Panc1 (cell line): ENCODE measurements at regions not wholly inside any gene's neighbourhood (a gene's known extent, or its start where the extent isn't known, plus 50 kb on each side); places are given as distances from the start of the nearest gene placed in this dataset.

Experiments used
- ATAC-seq: fragments of 200-7000 bp; cut with Tn5 transposase; 2 replicates; pipeline ENCODE4 v1.9.1; 2020; ENCODE audit warnings: mild to moderate bottlenecking, moderate library complexity
- BruUV-seq: library from RNA; stranded (reverse); fragments of 400-500 nt; replicated peaks from 2 replicates; lab custom pipeline; 2021; lab: Mats Ljungman, UMichigan
- CTCF ChIA-PET: fragments of 300-600 bp; sonication (Branson Sonifier 250); formaldehyde crosslinking; loops from one replicate; lab custom pipeline; 2022; ENCODE audit warnings: antibody characterized with exemption; lab: Charles Lee
- POLR2A ChIA-PET: fragments of 300-600 bp; sonication (Branson Sonifier 250); formaldehyde crosslinking; loops from one replicate; lab custom pipeline; 2022; ENCODE audit warnings: antibody characterized with exemption; lab: Charles Lee
- DNase-seq: peaks from one replicate; pipeline ENCODE4 v3.0.0-alpha.2; 2010; ENCODE audit warnings: low read depth, low spot score
- H3K27ac ChIP-seq: 2 replicates; pipeline ENCODE4 v1.5.1; 2011; ENCODE audit warnings: mild to moderate bottlenecking, low read length, inconsistent platforms
- H3K27me3 ChIP-seq: fragments of 200-500 bp; sonication (Bioruptor generic); 2 replicates; pipeline ENCODE4 v1.6.0; 2014; ENCODE audit warnings: low read length, inconsistent platforms; ENCODE audit not compliant: control insufficient read depth, insufficient read depth
- H3K36me3 ChIP-seq: fragments of 200-500 bp; sonication (Bioruptor generic); 2 replicates; pipeline ENCODE4 v1.5.1; 2014; ENCODE audit warnings: inconsistent platforms, mild to moderate bottlenecking, low read length, moderate library complexity; ENCODE audit not compliant: control insufficient read depth, insufficient read depth
- H3K4me1 ChIP-seq: 2 replicates; pipeline ENCODE4 v1.5.1; 2011; ENCODE audit warnings: inconsistent platforms, mild to moderate bottlenecking, low read length, moderate library complexity; ENCODE audit not compliant: control insufficient read depth, insufficient read depth
- H3K4me3 ChIP-seq, 2 experiments: 2 replicates each; pipeline ENCODE4 v1.5.1; 2011 to 2012; ENCODE audit warnings: low read depth in 2 of 2, low read length in 2 of 2, mild to moderate bottlenecking in 2 of 2, inconsistent platforms in 1 of 2, moderate library complexity in 1 of 2
- H3K9me3 ChIP-seq: fragments of 200-500 bp; sonication (Bioruptor generic); 2 replicates; pipeline ENCODE4 v1.5.1; 2014; ENCODE audit warnings: low read depth, mild to moderate bottlenecking, inconsistent platforms, low read length, moderate library complexity; ENCODE audit not compliant: control insufficient read depth, insufficient read depth
- POLR2AphosphoS5 ChIP-seq: IDR thresholded peaks from 2 replicates; pipeline ENCODE4 v1.6.1; 2012; ENCODE audit warnings: mild to moderate bottlenecking, low read depth, low read length, moderate library complexity
- SIN3A ChIP-seq: IDR thresholded peaks from 2 replicates; pipeline ENCODE4 v1.6.1; 2012; ENCODE audit warnings: low read depth, mild to moderate bottlenecking, low read length, moderate library complexity, borderline replicate concordance; ENCODE audit not compliant: insufficient read depth
- TCF7L2 ChIP-seq: IDR thresholded peaks from 2 replicates; pipeline ENCODE4 v1.6.1; 2011; ENCODE audit warnings: mild to moderate bottlenecking, low read depth, low read length, inconsistent platforms
- in situ Hi-C: cut with HindIII; loops from 2 replicates; pipeline ENCODE4 v1.10.0; 2016; ENCODE audit warnings: low sequenced_read_pairs, low pct_unique_long_range_greater_than_20kb
- intact Hi-C: fragments of 100-400 bp; cut with micrococcal nuclease; formaldehyde crosslinking; loops from one replicate; pipeline ENCODE4 v1.10.0; 2022; ENCODE audit not compliant: unreplicated experiment
- TF ChIP-seq, protein P1 (sequence below), 2 experiments: IDR thresholded peaks; 2 replicates each; pipeline ENCODE4 v1.6.1; 2011 to 2012; ENCODE audit warnings: low read depth in 2 of 2, control low read depth in 1 of 2, low read length in 1 of 2, mild to moderate bottlenecking in 1 of 2, moderate library complexity in 1 of 2; ENCODE audit not compliant: insufficient read depth in 1 of 2
- TF ChIP-seq, protein P2 (sequence below): fragments of 450-650 bp; IDR thresholded peaks from 2 replicates; pipeline ENCODE4 v1.5.1; 2017; ENCODE audit warnings: mild to moderate bottlenecking

- Histone ChIP-seq H3K4me3 (no peak overlapping the region), H3K9me3 (peaks cover 3% of the 10 kb centered on the region; the same call in 1 of the 2 replicates), H3K27me3 (no peaks in the 10 kb centered on the region), H3K27ac (no peak overlapping the region), H3K36me3 (no peaks in the 10 kb centered on the region), H3K4me1 (no peaks in the 10 kb centered on the region)
- ChIA-PET POLR2A (no interaction called here), CTCF (no interaction called here)
- TF ChIP-seq, protein P1, sequence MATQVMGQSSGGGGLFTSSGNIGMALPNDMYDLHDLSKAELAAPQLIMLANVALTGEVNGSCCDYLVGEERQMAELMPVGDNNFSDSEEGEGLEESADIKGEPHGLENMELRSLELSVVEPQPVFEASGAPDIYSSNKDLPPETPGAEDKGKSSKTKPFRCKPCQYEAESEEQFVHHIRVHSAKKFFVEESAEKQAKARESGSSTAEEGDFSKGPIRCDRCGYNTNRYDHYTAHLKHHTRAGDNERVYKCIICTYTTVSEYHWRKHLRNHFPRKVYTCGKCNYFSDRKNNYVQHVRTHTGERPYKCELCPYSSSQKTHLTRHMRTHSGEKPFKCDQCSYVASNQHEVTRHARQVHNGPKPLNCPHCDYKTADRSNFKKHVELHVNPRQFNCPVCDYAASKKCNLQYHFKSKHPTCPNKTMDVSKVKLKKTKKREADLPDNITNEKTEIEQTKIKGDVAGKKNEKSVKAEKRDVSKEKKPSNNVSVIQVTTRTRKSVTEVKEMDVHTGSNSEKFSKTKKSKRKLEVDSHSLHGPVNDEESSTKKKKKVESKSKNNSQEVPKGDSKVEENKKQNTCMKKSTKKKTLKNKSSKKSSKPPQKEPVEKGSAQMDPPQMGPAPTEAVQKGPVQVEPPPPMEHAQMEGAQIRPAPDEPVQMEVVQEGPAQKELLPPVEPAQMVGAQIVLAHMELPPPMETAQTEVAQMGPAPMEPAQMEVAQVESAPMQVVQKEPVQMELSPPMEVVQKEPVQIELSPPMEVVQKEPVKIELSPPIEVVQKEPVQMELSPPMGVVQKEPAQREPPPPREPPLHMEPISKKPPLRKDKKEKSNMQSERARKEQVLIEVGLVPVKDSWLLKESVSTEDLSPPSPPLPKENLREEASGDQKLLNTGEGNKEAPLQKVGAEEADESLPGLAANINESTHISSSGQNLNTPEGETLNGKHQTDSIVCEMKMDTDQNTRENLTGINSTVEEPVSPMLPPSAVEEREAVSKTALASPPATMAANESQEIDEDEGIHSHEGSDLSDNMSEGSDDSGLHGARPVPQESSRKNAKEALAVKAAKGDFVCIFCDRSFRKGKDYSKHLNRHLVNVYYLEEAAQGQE (IDR thresholded peaks at IDR 0.05; ENCODE audit: insufficient read depth in 1 of 2, low read depth in 2 of 2, low read length in 1 of 2): no peak
- TF ChIP-seq POLR2AphosphoS5 (no peak), SIN3A (no peak)
- TF ChIP-seq, protein P2, sequence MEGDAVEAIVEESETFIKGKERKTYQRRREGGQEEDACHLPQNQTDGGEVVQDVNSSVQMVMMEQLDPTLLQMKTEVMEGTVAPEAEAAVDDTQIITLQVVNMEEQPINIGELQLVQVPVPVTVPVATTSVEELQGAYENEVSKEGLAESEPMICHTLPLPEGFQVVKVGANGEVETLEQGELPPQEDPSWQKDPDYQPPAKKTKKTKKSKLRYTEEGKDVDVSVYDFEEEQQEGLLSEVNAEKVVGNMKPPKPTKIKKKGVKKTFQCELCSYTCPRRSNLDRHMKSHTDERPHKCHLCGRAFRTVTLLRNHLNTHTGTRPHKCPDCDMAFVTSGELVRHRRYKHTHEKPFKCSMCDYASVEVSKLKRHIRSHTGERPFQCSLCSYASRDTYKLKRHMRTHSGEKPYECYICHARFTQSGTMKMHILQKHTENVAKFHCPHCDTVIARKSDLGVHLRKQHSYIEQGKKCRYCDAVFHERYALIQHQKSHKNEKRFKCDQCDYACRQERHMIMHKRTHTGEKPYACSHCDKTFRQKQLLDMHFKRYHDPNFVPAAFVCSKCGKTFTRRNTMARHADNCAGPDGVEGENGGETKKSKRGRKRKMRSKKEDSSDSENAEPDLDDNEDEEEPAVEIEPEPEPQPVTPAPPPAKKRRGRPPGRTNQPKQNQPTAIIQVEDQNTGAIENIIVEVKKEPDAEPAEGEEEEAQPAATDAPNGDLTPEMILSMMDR: no peak
- BruUV-seq: no TSS peak
- no peak for DNase-seq
- no peak for ATAC-seq
- intact Hi-C loops: no loop called here
- in situ Hi-C loops: no loop called here
Measured at GRCh38 chr20:55229451-55229850, 754.1 kb downstream of the DOK5 start.

DNA sequence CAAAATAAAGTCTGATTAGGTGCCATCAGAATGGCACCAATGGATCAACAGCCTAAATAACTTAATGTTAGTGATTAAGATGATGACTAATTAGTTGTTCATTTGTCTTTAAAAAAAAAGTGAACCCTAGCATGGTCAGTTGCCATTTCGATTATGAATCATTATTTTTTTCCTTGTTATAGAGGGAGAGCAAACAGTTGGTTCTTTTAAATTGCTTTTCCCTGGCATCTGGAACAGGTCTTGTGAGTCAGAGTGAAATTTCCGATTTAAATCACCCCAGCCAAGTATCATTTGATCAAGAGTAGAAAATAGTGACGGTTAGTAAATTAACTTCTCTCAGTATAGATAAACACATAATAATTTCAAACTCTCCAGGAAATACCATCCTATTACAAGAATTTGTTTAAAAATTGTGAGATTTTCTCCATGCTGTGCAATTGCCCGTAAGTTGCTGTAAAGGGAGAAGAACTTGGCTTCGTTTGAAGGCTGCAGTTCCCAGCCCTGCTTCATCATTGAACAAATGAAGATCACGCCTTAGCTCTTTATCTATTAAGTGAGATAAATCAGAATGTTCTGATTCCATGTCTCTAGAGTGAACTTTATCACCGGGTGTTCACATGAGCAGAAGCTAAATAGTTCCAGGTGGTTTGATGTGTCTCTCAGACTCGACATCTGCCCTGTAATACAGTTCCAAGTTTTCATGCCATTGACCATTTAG, 741.3 kb downstream of the DOK5 start:
- Histone ChIP-seq H3K4me1 (no peaks in the 10 kb centered on the region), H3K36me3 (no peaks in the 10 kb centered on the region), H3K27me3 (no peaks in the 10 kb centered on the region), H3K4me3 (no peak overlapping the region), H3K9me3 (no peaks in the 10 kb centered on the region), H3K27ac (no peak overlapping the region)
- TF ChIP-seq, protein P2: no peak
- no peak for TF ChIP-seq POLR2AphosphoS5
- TF ChIP-seq, protein P1 (IDR thresholded peaks at IDR 0.05; ENCODE audit: insufficient read depth in 1 of 2, low read depth in 2 of 2, low read length in 1 of 2): no peak
- TF ChIP-seq TCF7L2: no peak
- DNase-seq: no peak
- POLR2A ChIA-PET: no interaction called here
- CTCF ChIA-PET: no interaction called here
- no peak for ATAC-seq
- in situ Hi-C loops (no loop called here), intact Hi-C loops (no loop called here)
- no TSS peak for BruUV-seq
